Uterus (tissue), 2 donors: ENCODE measurements at regions not wholly inside any gene's neighbourhood (a gene's known extent, or its start where the extent isn't known, plus 50 kb on each side); places are given as distances from the start of the nearest gene placed in this dataset.

Source experiments
- CTCF ChIP-seq, 4 experiments: fragments of 200-600 bp in 2 of 4; fragments of 450-650 bp in 2 of 4; sonication (generic) in 2 of 4; IDR thresholded peaks; one replicate each; pipeline ENCODE4 v1.5.1; 2016 to 2019; ENCODE audit warnings: antibody characterized with exemption in 4 of 4, mild to moderate bottlenecking in 2 of 4, moderate library complexity in 1 of 4
- POLR2A ChIP-seq, 2 donors: fragments of 450-650 bp; IDR thresholded peaks; one replicate each; pipeline ENCODE4 v1.6.1; 2016; ENCODE audit warnings: antibody characterized with exemption in 2 of 2, mild to moderate bottlenecking in 1 of 2, moderate library complexity in 1 of 2

GRCh38 chr10:4532976-4533375 lies 293.0 kb upstream of the AKR1E2 start:
- TF ChIP-seq CTCF (IDR thresholded peaks at IDR 0.05): no peak
- no peak for TF ChIP-seq POLR2A (IDR thresholded peaks at IDR 0.05)
